Coronary artery (tissue), 2 donors: ENCODE measurements at regions not wholly inside any gene's neighbourhood (a gene's known extent, or its start where the extent isn't known, plus 50 kb on each side); places are given as distances from the start of the nearest gene placed in this dataset.
A peak's percentile ranks its signal among the peaks of the same experiment; 100 is the strongest.

ENCODE experiments used
- DNase-seq: peaks from one replicate; pipeline ENCODE4 v3.0.0-alpha.2; 2017; ENCODE audit warnings: low spot score
- H3K27ac ChIP-seq, 2 donors: fragments of 200-600 bp; sonication (generic); one replicate each; pipeline ENCODE4 v1.5.1; 2016 to 2019
- H3K4me3 ChIP-seq: fragments of 200-600 bp; sonication (generic); 2 replicates; pipeline ENCODE4 v1.5.1; 2016; ENCODE audit warnings: mild to moderate bottlenecking, moderate library complexity
- TF ChIP-seq, protein P1 (sequence below): fragments of 200-600 bp; sonication (generic); IDR thresholded peaks from one replicate; pipeline ENCODE4 v1.5.1; 2019; ENCODE audit warnings: antibody characterized with exemption

- TF ChIP-seq, protein P1, sequence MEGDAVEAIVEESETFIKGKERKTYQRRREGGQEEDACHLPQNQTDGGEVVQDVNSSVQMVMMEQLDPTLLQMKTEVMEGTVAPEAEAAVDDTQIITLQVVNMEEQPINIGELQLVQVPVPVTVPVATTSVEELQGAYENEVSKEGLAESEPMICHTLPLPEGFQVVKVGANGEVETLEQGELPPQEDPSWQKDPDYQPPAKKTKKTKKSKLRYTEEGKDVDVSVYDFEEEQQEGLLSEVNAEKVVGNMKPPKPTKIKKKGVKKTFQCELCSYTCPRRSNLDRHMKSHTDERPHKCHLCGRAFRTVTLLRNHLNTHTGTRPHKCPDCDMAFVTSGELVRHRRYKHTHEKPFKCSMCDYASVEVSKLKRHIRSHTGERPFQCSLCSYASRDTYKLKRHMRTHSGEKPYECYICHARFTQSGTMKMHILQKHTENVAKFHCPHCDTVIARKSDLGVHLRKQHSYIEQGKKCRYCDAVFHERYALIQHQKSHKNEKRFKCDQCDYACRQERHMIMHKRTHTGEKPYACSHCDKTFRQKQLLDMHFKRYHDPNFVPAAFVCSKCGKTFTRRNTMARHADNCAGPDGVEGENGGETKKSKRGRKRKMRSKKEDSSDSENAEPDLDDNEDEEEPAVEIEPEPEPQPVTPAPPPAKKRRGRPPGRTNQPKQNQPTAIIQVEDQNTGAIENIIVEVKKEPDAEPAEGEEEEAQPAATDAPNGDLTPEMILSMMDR, result no peak
- peak; percentile 41 for DNase-seq
- no peak overlapping the region for H3K4me3 ChIP-seq
- H3K27ac ChIP-seq, result no peak overlapping the region
Measured at GRCh38 chr1:34695580-34695979, 59.3 kb upstream of the GJB5 start.

DNA sequence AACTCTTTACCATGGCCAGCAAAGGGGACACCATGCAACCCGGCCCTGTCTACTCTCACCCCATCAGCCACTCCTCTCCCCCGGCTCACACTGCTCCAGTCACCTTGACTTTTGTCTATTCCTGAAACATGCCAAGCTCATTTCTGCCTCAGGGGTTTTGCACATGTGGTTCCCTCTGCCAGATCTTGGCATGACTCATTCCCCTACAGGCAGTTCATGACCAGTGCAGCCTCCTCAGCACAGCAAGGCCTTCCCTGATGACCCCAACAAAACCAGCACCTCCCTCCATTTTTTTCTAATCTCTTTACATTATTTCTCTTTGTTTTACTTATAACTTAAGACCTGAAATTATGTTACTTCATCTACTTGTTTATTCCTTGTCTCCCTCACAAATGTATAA, 58.6 kb upstream of the GJB5 start:
- Histone ChIP-seq H3K27ac (no peak overlapping the region), H3K4me3 (no peak overlapping the region)
- TF ChIP-seq, protein P1, result no peak
- DNase-seq, result peak; percentile 52

GRCh38 chr1:34696981-34697380, 57.9 kb upstream of the GJB5 start:
- peak; percentile 33 for DNase-seq
- H3K4me3 ChIP-seq, result no peak overlapping the region
- TF ChIP-seq, protein P1, result no peak
- no peak overlapping the region for H3K27ac ChIP-seq

- H3K4me3 ChIP-seq, result no peak overlapping the region
- DNase-seq, result no peak
- TF ChIP-seq, protein P1, result no peak
- no peak overlapping the region for H3K27ac ChIP-seq
Measured at GRCh38 chr1:34697818-34698217, 57.0 kb upstream of the GJB5 start.

DNA sequence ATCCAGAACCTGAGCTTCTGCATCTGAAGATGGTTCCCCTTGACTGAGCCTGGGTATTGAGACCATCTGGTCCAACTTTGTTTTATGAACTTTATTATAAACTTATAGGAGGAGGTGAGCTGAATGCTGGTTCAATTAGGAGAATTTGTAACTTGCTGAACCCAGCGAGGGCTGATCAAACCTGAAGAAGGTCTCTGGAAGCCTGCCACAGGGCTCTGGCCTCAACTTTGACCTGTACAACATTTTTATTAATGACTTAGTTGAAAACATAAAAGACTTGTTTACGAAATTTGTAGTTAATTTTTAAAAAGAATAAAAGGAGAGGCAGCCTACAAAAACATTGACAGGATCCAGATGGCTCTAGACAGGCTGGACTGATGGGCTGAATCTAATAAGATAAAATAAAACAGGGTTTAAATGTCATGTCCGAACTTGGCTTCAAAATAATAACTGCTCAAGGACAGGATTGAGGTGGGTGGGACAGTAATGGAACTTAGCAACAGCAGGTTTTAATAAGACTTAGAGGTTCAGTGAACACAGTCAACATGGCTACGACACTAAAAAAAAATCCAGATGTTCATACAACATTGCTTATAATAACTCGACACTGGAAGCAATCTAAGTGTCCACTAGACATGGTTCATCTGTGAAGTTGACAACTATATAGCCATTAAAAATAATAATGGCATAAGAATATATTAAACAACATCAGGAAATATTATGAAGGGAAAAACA, 53.4 kb upstream of the GJB5 start:
- TF ChIP-seq, protein P1, result no peak
- DNase-seq, result no peak
- no peak overlapping the region for H3K27ac ChIP-seq
- H3K4me3 ChIP-seq, result no peak overlapping the region
